ENCODE measurements at regions not wholly inside any gene's neighbourhood (a gene's known extent, or its start where the extent isn't known, plus 50 kb on each side); places are given as distances from the start of the nearest gene placed in this dataset.
"Not testable (repeated sequence)": the region's sequence is repeated elsewhere in the genome, so short reads cannot be mapped to it uniquely, and the experiment has no call there.

- H3K27ac ChIP-seq = no peak overlapping the region
- H3K4me3 ChIP-seq = no peak overlapping the region
Measured at GRCh38 chr9:108803428-108804065, 52.2 kb downstream of the ACTL7B start.

- H3K4me3 ChIP-seq = no peak overlapping the region
- no peak overlapping the region for H3K27ac ChIP-seq
Measured at GRCh38 chr9:108802967-108803366, 52.8 kb downstream of the ACTL7B start.

- Histone ChIP-seq H3K27ac (no peak overlapping the region), H3K4me3 (no peak overlapping the region)
Measured at GRCh38 chr9:108801949-108802348, 53.8 kb downstream of the ACTL7B start.

GRCh38 chr9:108800632-108801099, 55.1 kb downstream of the ACTL7B start:
- Histone ChIP-seq H3K4me3 (no peak overlapping the region), H3K27ac (no peak overlapping the region)

GRCh38 chr9:108793573-108793972, 62.2 kb downstream of the ACTL7B start:
- Histone ChIP-seq H3K4me3 (no peak overlapping the region), H3K27ac (no peak overlapping the region)

GRCh38 chr9:108789742-108790141, 66.0 kb downstream of the ACTL7B start:
- H3K27ac ChIP-seq = no peak overlapping the region

GRCh38 chr9:108787690-108788048, 68.1 kb downstream of the ACTL7B start:
- Histone ChIP-seq H3K4me3 (no peak overlapping the region), H3K27ac (peak overlapping the region in 16 of 21 experiments; percentile 7 to 80 (median 70))

More at GRCh38 chr9:108789742-108790141, 66.0 kb downstream of the ACTL7B start:
- no peak overlapping the region for H3K4me3 ChIP-seq

- no peak overlapping the region for H3K4me3 ChIP-seq
Measured at GRCh38 chr9:108786901-108787689, 68.7 kb downstream of the ACTL7B start.

GRCh38 chr9:108786322-108786721, 69.5 kb downstream of the ACTL7B start:
- peak overlapping the region in 5 of 21 experiments; percentile 13 to 80 (median 37) for H3K27ac ChIP-seq

More at GRCh38 chr9:108786901-108787689, 68.7 kb downstream of the ACTL7B start:
- H3K27ac ChIP-seq = peak overlapping the region in 16 of 21 experiments; percentile 7 to 80 (median 70)

GRCh38 chr9:108784998-108785397, 70.8 kb downstream of the ACTL7B start:
- no peak overlapping the region for H3K4me3 ChIP-seq
- H3K27ac ChIP-seq = peak overlapping the region in 3 of 21 experiments; percentile 15 to 60 (median 52)

More at GRCh38 chr9:108786322-108786721, 69.5 kb downstream of the ACTL7B start:
- no peak overlapping the region for H3K4me3 ChIP-seq

- Histone ChIP-seq H3K4me3 (no peak overlapping the region), H3K27ac (peak overlapping the region in 3 of 21 experiments; percentile 5 to 60 (median 28))
Measured at GRCh38 chr9:108783731-108784495, 71.9 kb downstream of the ACTL7B start.

GRCh38 chr9:108783326-108783725, 72.5 kb downstream of the ACTL7B start:
- H3K4me3 ChIP-seq = no peak overlapping the region
- peak overlapping the region in 1 of 21 experiments; percentile 28 for H3K27ac ChIP-seq

- Histone ChIP-seq H3K4me3 (no peak overlapping the region), H3K27ac (peak overlapping the region in 1 of 21 experiments; percentile 32)
Measured at GRCh38 chr9:108780942-108781734, 74.6 kb downstream of the ACTL7B start.

- no peak overlapping the region for H3K4me3 ChIP-seq
- no peak overlapping the region for H3K27ac ChIP-seq
Measured at GRCh38 chr9:108779551-108780325, 76.0 kb downstream of the ACTL7B start.

GRCh38 chr9:108776920-108777639, 78.7 kb downstream of the ACTL7B start:
- H3K27ac ChIP-seq = no peak overlapping the region

GRCh38 chr9:108775901-108776306, 79.9 kb downstream of the ACTL7B start:
- Histone ChIP-seq H3K4me3 (no peak overlapping the region), H3K27ac (no peak overlapping the region)

More at GRCh38 chr9:108776920-108777639, 78.7 kb downstream of the ACTL7B start:
- no peak overlapping the region for H3K4me3 ChIP-seq

GRCh38 chr9:108774088-108774487, 81.7 kb downstream of the ACTL7B start:
- not testable (repeated sequence) for H3K4me3 ChIP-seq
- H3K27ac ChIP-seq = peak overlapping the region in 1 of 21 experiments; percentile 66

All from skin epidermis (tissue), 12 donors.